MM.1S (cell line): ENCODE measurements at regions not wholly inside any gene's neighbourhood (a gene's known extent, or its start where the extent isn't known, plus 50 kb on each side); places are given as distances from the start of the nearest gene placed in this dataset.

Source experiments
- DNase-seq: peaks from one replicate; pipeline ENCODE4 v3.0.0-alpha.2; 2015
- H2AFZ ChIP-seq: fragments of 300-600 bp; sonication (generic); 2 replicates; pipeline ENCODE4 v1.6.0; 2016; ENCODE audit warnings: antibody characterized with exemption, low read length
- H3F3A ChIP-seq: fragments of 300-600 bp; sonication (generic); 2 replicates; pipeline ENCODE4 v1.6.1; 2016; ENCODE audit warnings: mild to moderate bottlenecking, antibody characterized with exemption, low read length, moderate library complexity, mixed read lengths; ENCODE audit not compliant: insufficient read depth
- H3K27ac ChIP-seq: fragments of 300-600 bp; sonication (generic); 2 replicates; pipeline ENCODE4 v1.5.1; 2016; ENCODE audit warnings: mild to moderate bottlenecking, low read length
- H3K27me3 ChIP-seq: fragments of 300-600 bp; sonication (generic); replicated peaks from 2 replicates; pipeline ENCODE4 v1.6.0; 2016; ENCODE audit warnings: low read length; ENCODE audit not compliant: insufficient read depth
- H3K36me3 ChIP-seq: fragments of 300-600 bp; sonication (generic); replicated peaks from 2 replicates; pipeline ENCODE4 v1.6.1; 2016; ENCODE audit warnings: mild to moderate bottlenecking, low read length, mixed read lengths; ENCODE audit not compliant: insufficient read depth
- H3K4me1 ChIP-seq: fragments of 300-600 bp; sonication (generic); 2 replicates; pipeline ENCODE4 v1.6.1; 2016; ENCODE audit warnings: low read length, mixed read lengths
- H3K4me2 ChIP-seq: fragments of 300-600 bp; sonication (generic); 2 replicates; pipeline ENCODE4 v1.6.0; 2016; ENCODE audit warnings: low read depth, low read length
- H3K4me3 ChIP-seq: fragments of 300-600 bp; sonication (generic); 2 replicates; pipeline ENCODE4 v1.5.1; 2016; ENCODE audit warnings: low read length, mixed read lengths
- H3K79me2 ChIP-seq: fragments of 300-600 bp; sonication (generic); 2 replicates; pipeline ENCODE4 v1.6.1; 2016; ENCODE audit warnings: mixed run types, low read length, mixed read lengths
- H3K9ac ChIP-seq: fragments of 300-600 bp; sonication (generic); 2 replicates; pipeline ENCODE4 v1.6.1; 2016; ENCODE audit warnings: low read length, mixed read lengths
- H3K9me2 ChIP-seq: fragments of 300-600 bp; sonication (generic); replicated peaks from 2 replicates; pipeline ENCODE4 v1.6.1; 2016; ENCODE audit warnings: mild to moderate bottlenecking, low read length, mixed read lengths; ENCODE audit not compliant: insufficient read depth
- H3K9me3 ChIP-seq: fragments of 300-600 bp; sonication (generic); replicated peaks from 2 replicates; pipeline ENCODE4 v1.6.1; 2016; ENCODE audit warnings: mild to moderate bottlenecking, low read length, mixed read lengths; ENCODE audit not compliant: insufficient read depth
- H4K20me1 ChIP-seq: fragments of 300-600 bp; sonication (generic); 2 replicates; pipeline ENCODE4 v1.6.1; 2016; ENCODE audit warnings: mild to moderate bottlenecking, low read length, moderate library complexity, mixed read lengths; ENCODE audit not compliant: insufficient read depth
- EZH2 ChIP-seq: fragments of 300-600 bp; sonication (generic); optimal IDR thresholded peaks from 2 replicates; pipeline ENCODE3; 2017; ENCODE audit warnings: low read depth, mild to moderate bottlenecking, antibody characterized with exemption, low read length, mixed read lengths
- EZH2phosphoT487 ChIP-seq: fragments of 300-600 bp; sonication (generic); IDR thresholded peaks from 2 replicates; pipeline ENCODE4 v1.6.1; 2018; ENCODE audit warnings: antibody characterized with exemption, low read length
- TF ChIP-seq, protein P1 (sequence below): fragments of 300-600 bp; sonication (generic); IDR thresholded peaks from 2 replicates; pipeline ENCODE4 v1.5.1; 2016; ENCODE audit warnings: antibody characterized with exemption, low read length, mixed read lengths

DNA sequence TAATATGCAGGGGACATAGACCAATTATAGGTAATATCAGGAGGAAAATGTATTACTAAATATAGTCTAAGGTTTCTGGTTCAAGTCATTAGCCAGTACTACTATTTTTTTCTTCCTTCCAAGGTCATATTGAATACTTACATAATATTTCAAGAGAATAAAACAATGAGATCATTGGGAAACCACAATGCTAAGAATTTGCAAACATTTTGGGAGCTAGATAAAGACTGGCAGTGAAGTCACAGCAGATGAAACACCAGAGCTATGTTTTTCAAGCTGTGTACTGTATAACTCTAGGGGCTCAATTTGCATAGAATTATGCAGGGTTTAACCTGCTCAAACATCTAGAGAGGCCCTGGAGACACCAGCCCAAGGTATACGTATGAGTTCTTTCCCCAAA, 80.5 kb upstream of the KCNH7 start:
- H3K9me3 ChIP-seq: no peaks in the 10 kb centered on the region
- peaks cover 8% of the 10 kb centered on the region; the same call in 1 of the 2 replicates for H3K4me1 ChIP-seq
- no peaks in the 10 kb centered on the region for H3K79me2 ChIP-seq
- H3K4me3 ChIP-seq: no peak overlapping the region
- no peak overlapping the region for H3K4me2 ChIP-seq
- no peaks in the 10 kb centered on the region for H3K27me3 ChIP-seq
- H3K27ac ChIP-seq: no peak overlapping the region
- H3K9ac ChIP-seq: no peak overlapping the region
- DNase-seq: no peak
- H3K36me3 ChIP-seq: no peaks in the 10 kb centered on the region
- no peaks in the 10 kb centered on the region for H4K20me1 ChIP-seq
- TF ChIP-seq EZH2phosphoT487: no peak
- TF ChIP-seq, protein P1, sequence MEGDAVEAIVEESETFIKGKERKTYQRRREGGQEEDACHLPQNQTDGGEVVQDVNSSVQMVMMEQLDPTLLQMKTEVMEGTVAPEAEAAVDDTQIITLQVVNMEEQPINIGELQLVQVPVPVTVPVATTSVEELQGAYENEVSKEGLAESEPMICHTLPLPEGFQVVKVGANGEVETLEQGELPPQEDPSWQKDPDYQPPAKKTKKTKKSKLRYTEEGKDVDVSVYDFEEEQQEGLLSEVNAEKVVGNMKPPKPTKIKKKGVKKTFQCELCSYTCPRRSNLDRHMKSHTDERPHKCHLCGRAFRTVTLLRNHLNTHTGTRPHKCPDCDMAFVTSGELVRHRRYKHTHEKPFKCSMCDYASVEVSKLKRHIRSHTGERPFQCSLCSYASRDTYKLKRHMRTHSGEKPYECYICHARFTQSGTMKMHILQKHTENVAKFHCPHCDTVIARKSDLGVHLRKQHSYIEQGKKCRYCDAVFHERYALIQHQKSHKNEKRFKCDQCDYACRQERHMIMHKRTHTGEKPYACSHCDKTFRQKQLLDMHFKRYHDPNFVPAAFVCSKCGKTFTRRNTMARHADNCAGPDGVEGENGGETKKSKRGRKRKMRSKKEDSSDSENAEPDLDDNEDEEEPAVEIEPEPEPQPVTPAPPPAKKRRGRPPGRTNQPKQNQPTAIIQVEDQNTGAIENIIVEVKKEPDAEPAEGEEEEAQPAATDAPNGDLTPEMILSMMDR: no peak
- TF ChIP-seq EZH2: no peak
- H2AFZ ChIP-seq: no peak overlapping the region
- H3F3A ChIP-seq: peaks cover 6% of the 10 kb centered on the region; the same call in 1 of the 2 replicates
- no peaks in the 10 kb centered on the region for H3K9me2 ChIP-seq

DNA sequence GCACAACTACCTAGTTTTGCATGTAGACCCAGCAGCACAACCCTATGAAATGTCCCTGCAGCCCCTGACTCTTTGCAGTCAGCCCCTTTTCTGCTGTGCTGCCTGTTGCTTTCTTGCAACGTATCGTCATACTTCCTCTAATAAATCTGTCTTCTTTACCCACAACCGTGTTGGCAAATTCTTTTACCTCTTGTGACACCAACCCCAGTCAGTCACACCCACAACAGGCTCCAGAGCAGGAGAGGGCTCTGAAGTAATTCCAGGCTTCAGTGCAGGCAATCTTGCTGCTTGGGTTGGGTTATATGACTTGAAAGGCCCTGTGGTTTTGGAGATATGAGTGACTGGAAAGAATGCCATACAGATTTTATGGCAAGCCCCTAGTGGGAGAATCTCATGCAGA, 79.1 kb upstream of the KCNH7 start:
- Histone ChIP-seq H3K4me2 (no peak overlapping the region), H3K27ac (no peak overlapping the region), H3K4me3 (no peak overlapping the region)

DNA sequence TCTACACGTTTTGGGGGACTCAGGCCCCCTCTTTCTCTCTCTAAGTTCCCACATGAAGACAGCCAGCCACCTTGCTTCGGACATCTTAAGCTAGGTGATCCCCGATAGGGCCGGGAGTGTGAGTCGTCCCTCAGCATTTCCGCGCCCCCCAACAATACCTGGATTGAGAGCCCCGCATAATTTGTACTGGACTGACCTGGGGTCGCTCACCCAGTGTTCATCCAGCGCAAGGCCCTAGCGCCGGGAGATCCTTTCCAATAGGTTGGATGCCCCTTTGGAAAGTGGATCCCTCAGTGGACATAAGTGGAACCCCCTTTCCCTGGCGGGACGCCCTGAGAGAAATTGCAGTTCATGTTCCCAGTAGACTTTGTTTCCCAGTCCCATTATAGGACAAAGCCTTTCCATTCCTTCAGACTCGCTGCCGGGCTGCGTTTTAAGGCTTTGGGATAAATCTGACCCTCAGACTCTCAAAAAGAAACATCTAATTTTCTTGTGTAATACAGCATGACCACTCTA, 77.8 kb upstream of the KCNH7 start:
- H3K27me3 ChIP-seq: no peaks in the 10 kb centered on the region
- no peak overlapping the region for H3K9ac ChIP-seq
- no peaks in the 10 kb centered on the region for H3K9me3 ChIP-seq
- H3K9me2 ChIP-seq: no peaks in the 10 kb centered on the region
- H2AFZ ChIP-seq: peak overlapping the region; percentile 84
- TF ChIP-seq EZH2phosphoT487: no peak
- TF ChIP-seq, protein P1: no peak
- no peak for TF ChIP-seq EZH2
- H4K20me1 ChIP-seq: no peaks in the 10 kb centered on the region
- peak overlapping the region; percentile 55; the same call in 1 of the 2 replicates for H3K4me2 ChIP-seq
- no peaks in the 10 kb centered on the region for H3K79me2 ChIP-seq
- peaks cover 8% of the 10 kb centered on the region; the same call in 1 of the 2 replicates for H3K4me1 ChIP-seq
- H3F3A ChIP-seq: peaks cover 6% of the 10 kb centered on the region; the same call in 1 of the 2 replicates
- no peaks in the 10 kb centered on the region for H3K36me3 ChIP-seq
- DNase-seq: no peak
- peak overlapping the region; percentile 66 for H3K4me3 ChIP-seq
- peak overlapping the region; percentile 43; the same call in 1 of the 2 replicates for H3K27ac ChIP-seq

More for the DNA sequence above, 79.1 kb upstream of the KCNH7 start:
- H3K9me3 ChIP-seq: no peaks in the 10 kb centered on the region
- H2AFZ ChIP-seq: no peak overlapping the region
- DNase-seq: no peak
- no peaks in the 10 kb centered on the region for H3K9me2 ChIP-seq
- H3K4me1 ChIP-seq: peaks cover 8% of the 10 kb centered on the region; the same call in 1 of the 2 replicates
- H4K20me1 ChIP-seq: no peaks in the 10 kb centered on the region
- peaks cover 6% of the 10 kb centered on the region; the same call in 1 of the 2 replicates for H3F3A ChIP-seq
- TF ChIP-seq, protein P1: no peak
- no peak for TF ChIP-seq EZH2phosphoT487
- TF ChIP-seq EZH2: no peak
- H3K9ac ChIP-seq: no peak overlapping the region
- H3K27me3 ChIP-seq: no peaks in the 10 kb centered on the region
- no peaks in the 10 kb centered on the region for H3K36me3 ChIP-seq
- no peaks in the 10 kb centered on the region for H3K79me2 ChIP-seq
